Neural progenitor cell (in vitro differentiated cells): ENCODE measurements at regions not wholly inside any gene's neighbourhood (a gene's known extent, or its start where the extent isn't known, plus 50 kb on each side); places are given as distances from the start of the nearest gene placed in this dataset.

Experiments
- DNase-seq: peaks from one replicate; pipeline ENCODE4 v3.0.0-alpha.2; 2016; ENCODE audit warnings: low spot score
- H2AFZ ChIP-seq: fragments of 200-600 bp; sonication (generic); replicated peaks from 2 replicates; pipeline ENCODE4 v1.6.1; 2016; ENCODE audit warnings: antibody characterized with exemption
- H3F3A ChIP-seq: fragments of 200-600 bp; sonication (generic); 2 replicates; pipeline ENCODE4 v1.6.1; 2016; ENCODE audit warnings: antibody characterized with exemption, low read depth
- H3K27ac ChIP-seq: fragments of 200-600 bp; sonication (generic); 2 replicates; pipeline ENCODE4 v1.5.1; 2016; ENCODE audit warnings: mild to moderate bottlenecking
- H3K27me3 ChIP-seq: fragments of 200-600 bp; sonication (generic); 2 replicates; pipeline ENCODE4 v1.6.1; 2016; ENCODE audit warnings: mild to moderate bottlenecking, moderate library complexity
- H3K36me3 ChIP-seq: fragments of 200-600 bp; sonication (generic); 2 replicates; pipeline ENCODE4 v1.5.1; 2016
- H3K4me1 ChIP-seq: fragments of 200-600 bp; sonication (generic); 2 replicates; pipeline ENCODE4 v1.6.1; 2016; ENCODE audit warnings: mixed run types
- H3K4me2 ChIP-seq: fragments of 200-600 bp; sonication (generic); 2 replicates; pipeline ENCODE4 v1.6.1; 2016
- H3K4me3 ChIP-seq: fragments of 200-600 bp; sonication (generic); 2 replicates; pipeline ENCODE4 v1.5.1; 2016
- H3K79me2 ChIP-seq: fragments of 200-600 bp; sonication (generic); 2 replicates; pipeline ENCODE4 v1.6.1; 2016; ENCODE audit warnings: low read depth
- H3K9ac ChIP-seq: fragments of 200-600 bp; sonication (generic); 2 replicates; pipeline ENCODE4 v1.6.1; 2016
- H3K9me3 ChIP-seq: fragments of 200-600 bp; sonication (generic); 2 replicates; pipeline ENCODE4 v1.5.1; 2016; ENCODE audit warnings: low read depth
- H4K20me1 ChIP-seq: fragments of 200-600 bp; sonication (generic); 2 replicates; pipeline ENCODE4 v1.6.1; 2016; ENCODE audit warnings: low read depth
- H3K27ac Mint-ChIP-seq: 3 replicates; pipeline ENCODE4 v1.8.0; 2021; ENCODE audit warnings: mixed read lengths
- H3K27me3 Mint-ChIP-seq: 2 replicates; pipeline ENCODE4 v1.8.0; 2022; ENCODE audit warnings: low read depth, mild to moderate bottlenecking, inconsistent platforms, moderate library complexity, mixed read lengths; ENCODE audit not compliant: insufficient read depth
- H3K36me3 Mint-ChIP-seq: 3 replicates; pipeline ENCODE4 v1.8.0; 2021; ENCODE audit warnings: mixed read lengths
- H3K4me1 Mint-ChIP-seq: 3 replicates; pipeline ENCODE4 v1.8.0; 2021; ENCODE audit warnings: mixed read lengths
- H3K4me3 Mint-ChIP-seq: 3 replicates; pipeline ENCODE4 v1.8.0; 2021; ENCODE audit warnings: mild to moderate bottlenecking, moderate library complexity, mixed read lengths
- H3K9me3 Mint-ChIP-seq: 3 replicates; pipeline ENCODE4 v1.8.0; 2020; ENCODE audit warnings: mixed read lengths
- EZH2 ChIP-seq: fragments of 200-600 bp; sonication (generic); IDR thresholded peaks from 2 replicates; pipeline ENCODE4 v1.6.1; 2017; ENCODE audit warnings: antibody characterized with exemption, mild to moderate bottlenecking, moderate library complexity
- EZH2phosphoT487 ChIP-seq: fragments of 200-600 bp; sonication (generic); IDR thresholded peaks from 2 replicates; pipeline ENCODE4 v1.6.1; 2017; ENCODE audit warnings: antibody characterized with exemption
- TF ChIP-seq, protein P1 (sequence below): fragments of 200-600 bp; sonication (generic); IDR thresholded peaks from 2 replicates; pipeline ENCODE4 v1.5.1; 2017; ENCODE audit warnings: antibody characterized with exemption, mild to moderate bottlenecking

- Histone ChIP-seq H3K27me3 (no peaks in the 10 kb centered on the region), H3K4me1 (no peaks in the 10 kb centered on the region), H4K20me1 (no peaks in the 10 kb centered on the region), H3K27ac (no peak overlapping the region), H3K79me2 (no peaks in the 10 kb centered on the region), H2AFZ (no peak overlapping the region), H3K4me2 (no peak overlapping the region), H3K36me3 (no peaks in the 10 kb centered on the region), H3K9ac (no peak overlapping the region), H3K4me3 (no peak overlapping the region), H3K9me3 (no peaks in the 10 kb centered on the region), H3F3A (no peaks in the 10 kb centered on the region)
- H3K27me3 Mint-ChIP-seq, result peaks cover 12% of the 10 kb centered on the region
- no peak overlapping the region for H3K27ac Mint-ChIP-seq
- H3K4me1 Mint-ChIP-seq, result no peaks in the 10 kb centered on the region
- no peak overlapping the region for H3K4me3 Mint-ChIP-seq
- no peaks in the 10 kb centered on the region for H3K9me3 Mint-ChIP-seq
- TF ChIP-seq EZH2, result no peak
- no peak for TF ChIP-seq EZH2phosphoT487
- TF ChIP-seq, protein P1, sequence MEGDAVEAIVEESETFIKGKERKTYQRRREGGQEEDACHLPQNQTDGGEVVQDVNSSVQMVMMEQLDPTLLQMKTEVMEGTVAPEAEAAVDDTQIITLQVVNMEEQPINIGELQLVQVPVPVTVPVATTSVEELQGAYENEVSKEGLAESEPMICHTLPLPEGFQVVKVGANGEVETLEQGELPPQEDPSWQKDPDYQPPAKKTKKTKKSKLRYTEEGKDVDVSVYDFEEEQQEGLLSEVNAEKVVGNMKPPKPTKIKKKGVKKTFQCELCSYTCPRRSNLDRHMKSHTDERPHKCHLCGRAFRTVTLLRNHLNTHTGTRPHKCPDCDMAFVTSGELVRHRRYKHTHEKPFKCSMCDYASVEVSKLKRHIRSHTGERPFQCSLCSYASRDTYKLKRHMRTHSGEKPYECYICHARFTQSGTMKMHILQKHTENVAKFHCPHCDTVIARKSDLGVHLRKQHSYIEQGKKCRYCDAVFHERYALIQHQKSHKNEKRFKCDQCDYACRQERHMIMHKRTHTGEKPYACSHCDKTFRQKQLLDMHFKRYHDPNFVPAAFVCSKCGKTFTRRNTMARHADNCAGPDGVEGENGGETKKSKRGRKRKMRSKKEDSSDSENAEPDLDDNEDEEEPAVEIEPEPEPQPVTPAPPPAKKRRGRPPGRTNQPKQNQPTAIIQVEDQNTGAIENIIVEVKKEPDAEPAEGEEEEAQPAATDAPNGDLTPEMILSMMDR, result no peak
- no peak for DNase-seq
- no peaks in the 10 kb centered on the region for H3K36me3 Mint-ChIP-seq
Observed at GRCh38 chr2:84292545-84292944, 166.5 kb downstream of the SUCLG1 start.

GRCh38 chr2:84290537-84290936 is 168.5 kb downstream of the SUCLG1 start:
- Histone ChIP-seq H3K79me2 (no peaks in the 10 kb centered on the region), H3K4me1 (no peaks in the 10 kb centered on the region), H3K27ac (no peak overlapping the region), H3K4me3 (no peak overlapping the region), H3K27me3 (no peaks in the 10 kb centered on the region), H4K20me1 (no peaks in the 10 kb centered on the region), H3K4me2 (no peak overlapping the region), H3K36me3 (no peaks in the 10 kb centered on the region), H2AFZ (no peak overlapping the region), H3K9ac (no peak overlapping the region), H3F3A (no peaks in the 10 kb centered on the region), H3K9me3 (no peaks in the 10 kb centered on the region)
- Mint-ChIP-seq H3K27ac (no peak overlapping the region), H3K27me3 (peaks cover 11% of the 10 kb centered on the region), H3K36me3 (no peaks in the 10 kb centered on the region), H3K4me1 (no peaks in the 10 kb centered on the region), H3K4me3 (no peak overlapping the region), H3K9me3 (no peaks in the 10 kb centered on the region)
- TF ChIP-seq, protein P1, result no peak
- TF ChIP-seq EZH2 (no peak), EZH2phosphoT487 (no peak)
- no peak for DNase-seq

GRCh38 chr2:84288293-84288692 is 170.8 kb downstream of the SUCLG1 start:
- Mint-ChIP-seq H3K9me3 (no peaks in the 10 kb centered on the region), H3K36me3 (no peaks in the 10 kb centered on the region), H3K4me3 (no peak overlapping the region), H3K27me3 (peaks cover 8% of the 10 kb centered on the region), H3K4me1 (peaks cover 5% of the 10 kb centered on the region), H3K27ac (no peak overlapping the region)
- no peak overlapping the region for H3K4me2 ChIP-seq
- H2AFZ ChIP-seq, result no peak overlapping the region
- TF ChIP-seq, protein P1, result no peak
- TF ChIP-seq EZH2, result no peak
- TF ChIP-seq EZH2phosphoT487, result no peak
- H3K27ac ChIP-seq, result no peak overlapping the region
- peak; percentile 36 for DNase-seq
- H3K27me3 ChIP-seq, result no peaks in the 10 kb centered on the region
- H3K9ac ChIP-seq, result no peak overlapping the region
- H3K4me1 ChIP-seq, result no peaks in the 10 kb centered on the region
- H3K36me3 ChIP-seq, result no peaks in the 10 kb centered on the region
- no peak overlapping the region for H3K4me3 ChIP-seq
- no peaks in the 10 kb centered on the region for H4K20me1 ChIP-seq
- no peaks in the 10 kb centered on the region for H3K79me2 ChIP-seq
- H3K9me3 ChIP-seq, result no peaks in the 10 kb centered on the region
- no peaks in the 10 kb centered on the region for H3F3A ChIP-seq

GRCh38 chr2:84286878-84287277 is 172.2 kb downstream of the SUCLG1 start:
- Histone ChIP-seq H3K9me3 (no peaks in the 10 kb centered on the region), H3K4me1 (no peaks in the 10 kb centered on the region), H3K9ac (no peak overlapping the region), H3K79me2 (no peaks in the 10 kb centered on the region), H3K36me3 (no peaks in the 10 kb centered on the region), H3K4me3 (no peak overlapping the region), H3K27ac (no peak overlapping the region), H3K27me3 (no peaks in the 10 kb centered on the region), H4K20me1 (no peaks in the 10 kb centered on the region), H3F3A (no peaks in the 10 kb centered on the region), H2AFZ (no peak overlapping the region), H3K4me2 (no peak overlapping the region)
- H3K27me3 Mint-ChIP-seq, result peaks cover 6% of the 10 kb centered on the region
- H3K36me3 Mint-ChIP-seq, result no peaks in the 10 kb centered on the region
- peaks cover 12% of the 10 kb centered on the region for H3K4me1 Mint-ChIP-seq
- DNase-seq, result no peak
- H3K9me3 Mint-ChIP-seq, result no peaks in the 10 kb centered on the region
- TF ChIP-seq EZH2phosphoT487, result no peak
- TF ChIP-seq, protein P1, result no peak
- TF ChIP-seq EZH2, result no peak
- H3K27ac Mint-ChIP-seq, result no peak overlapping the region
- H3K4me3 Mint-ChIP-seq, result no peak overlapping the region
